Activated CD4-positive, alpha-beta T cell treated with anti-CD3 and anti-CD28 coated beads, Interleukin-2, amount 50 U/mL, for 4 hours (primary cell): ENCODE measurements at regions not wholly inside any gene's neighbourhood (a gene's known extent, or its start where the extent isn't known, plus 50 kb on each side); places are given as distances from the start of the nearest gene placed in this dataset.

Experiments used
- DNase-seq, 2 experiments: peaks; one replicate each; pipeline ENCODE4 v3.0.0-alpha.2; 2020

GRCh38 chr2:129297430-129297829 is 682.0 kb upstream of the RAB6C start:
- no peak for DNase-seq

- no peak for DNase-seq
These were observed 680.1 kb upstream of the RAB6C start for GRCh38 chr2:129299338-129299737.

GRCh38 chr2:129299756-129300155 is 679.7 kb upstream of the RAB6C start:
- no peak for DNase-seq

GRCh38 chr2:129300456-129300855 is 679.0 kb upstream of the RAB6C start:
- DNase-seq = no peak

- DNase-seq = no peak
These were observed 678.0 kb upstream of the RAB6C start for GRCh38 chr2:129301431-129301913.

- no peak for DNase-seq
These were observed 677.4 kb upstream of the RAB6C start for GRCh38 chr2:129302106-129302505.

GRCh38 chr2:129302561-129303183 is 676.8 kb upstream of the RAB6C start:
- DNase-seq = no peak

GRCh38 chr2:129314120-129314519 is 665.3 kb upstream of the RAB6C start:
- DNase-seq = no peak

GRCh38 chr2:129318581-129319421 is 660.7 kb upstream of the RAB6C start:
- no peak for DNase-seq

GRCh38 chr2:129319422-129319717 is 660.1 kb upstream of the RAB6C start:
- no peak for DNase-seq

- no peak for DNase-seq
These were observed 659.2 kb upstream of the RAB6C start for GRCh38 chr2:129320288-129320687.

- DNase-seq = no peak
These were observed 655.1 kb upstream of the RAB6C start for GRCh38 chr2:129324349-129324748.

GRCh38 chr2:129325151-129325550 is 654.3 kb upstream of the RAB6C start:
- no peak for DNase-seq

- no peak for DNase-seq
These were observed 649.9 kb upstream of the RAB6C start for GRCh38 chr2:129329574-129329973.

- DNase-seq = no peak
These were observed 649.0 kb upstream of the RAB6C start for GRCh38 chr2:129330504-129330903.

- no peak for DNase-seq
These were observed 647.8 kb upstream of the RAB6C start for GRCh38 chr2:129331638-129332037.

GRCh38 chr2:129334128-129334527 is 645.3 kb upstream of the RAB6C start:
- DNase-seq = no peak

GRCh38 chr2:129334696-129335410 is 644.6 kb upstream of the RAB6C start:
- no peak for DNase-seq

- DNase-seq = no peak
These were observed 643.2 kb upstream of the RAB6C start for GRCh38 chr2:129336276-129336675.

- DNase-seq = no peak
These were observed 642.4 kb upstream of the RAB6C start for GRCh38 chr2:129337076-129337475.

- DNase-seq = no peak
These were observed 633.9 kb upstream of the RAB6C start for GRCh38 chr2:129345540-129345939.

- no peak for DNase-seq
These were observed 631.8 kb upstream of the RAB6C start for GRCh38 chr2:129347486-129348217.

GRCh38 chr2:129354631-129355030 is 624.8 kb upstream of the RAB6C start:
- no peak for DNase-seq
